WTC11 (cell line): ENCODE measurements at regions not wholly inside any gene's neighbourhood (a gene's known extent, or its start where the extent isn't known, plus 50 kb on each side); places are given as distances from the start of the nearest gene placed in this dataset.

Experiments
- ATAC-seq: fragments of 200-7000 bp; cut with Tn5 transposase; 2 replicates; pipeline ENCODE4 v1.10.0; 2021; ENCODE audit warnings: mild to moderate bottlenecking, moderate library complexity
- CTCF ChIA-PET: fragments of 300-600 bp; sonication (Branson Sonifier 250); formaldehyde crosslinking; loops from one replicate; lab custom pipeline; 2021; ENCODE audit warnings: antibody characterized with exemption; lab: Charles Lee
- POLR2A ChIA-PET: fragments of 350-600 bp; sonication (Branson Sonifier 250); formaldehyde crosslinking; loops from one replicate; lab custom pipeline; 2021; ENCODE audit warnings: antibody characterized with exemption; lab: Charles Lee
- DNase-seq: peaks from one replicate; pipeline ENCODE4 v3.0.0; 2021; ENCODE audit warnings: low spot score
- H3K27ac Mint-ChIP-seq: 2 replicates; pipeline ENCODE4 v1.8.0; 2021; ENCODE audit warnings: mixed read lengths
- H3K27me3 Mint-ChIP-seq: 2 replicates; pipeline ENCODE4 v1.8.0; 2021; ENCODE audit warnings: low read depth, mild to moderate bottlenecking, moderate library complexity, mixed read lengths
- H3K36me3 Mint-ChIP-seq: 2 replicates; pipeline ENCODE4 v1.8.0; 2021; ENCODE audit warnings: mixed read lengths
- H3K4me1 Mint-ChIP-seq: 2 replicates; pipeline ENCODE4 v1.8.0; 2022; ENCODE audit warnings: mixed read lengths
- H3K4me3 Mint-ChIP-seq: 2 replicates; pipeline ENCODE4 v1.8.0; 2021; ENCODE audit warnings: mild to moderate bottlenecking, moderate library complexity, mixed read lengths
- H3K9me3 Mint-ChIP-seq: 2 replicates; pipeline ENCODE4 v1.8.0; 2021; ENCODE audit warnings: mixed read lengths
- ATF1 ChIP-seq: sonication (generic); formaldehyde crosslinking; IDR thresholded peaks from 2 replicates; pipeline ENCODE4 v1.8.1; 2023; ENCODE audit warnings: mild to moderate bottlenecking, moderate library complexity, missing genetic modification reagents
- ETV6 ChIP-seq: sonication (generic); formaldehyde crosslinking; IDR thresholded peaks from 2 replicates; pipeline ENCODE4 v1.8.1; 2022; ENCODE audit warnings: mild to moderate bottlenecking, missing genetic modification reagents
- GABPB1 ChIP-seq: sonication (generic); formaldehyde crosslinking; IDR thresholded peaks from 2 replicates; pipeline ENCODE4 v1.8.1; 2023; ENCODE audit warnings: mild to moderate bottlenecking, missing genetic modification reagents
- GTF2I ChIP-seq: fragments of 250-450 bp; sonication (Bioruptor Pico); conservative IDR thresholded peaks from 2 replicates; pipeline ENCODE4 v1.4.0; 2021; ENCODE audit warnings: mild to moderate bottlenecking
- IRF1 ChIP-seq: sonication (generic); formaldehyde crosslinking; IDR thresholded peaks from 2 replicates; pipeline ENCODE4 v1.8.0; 2023; ENCODE audit warnings: missing genetic modification reagents
- MAX ChIP-seq: sonication (generic); formaldehyde crosslinking; IDR thresholded peaks from 2 replicates; pipeline ENCODE4 v1.8.0; 2022; ENCODE audit warnings: mild to moderate bottlenecking, missing genetic modification reagents
- MLX ChIP-seq: sonication (generic); formaldehyde crosslinking; IDR thresholded peaks from 2 replicates; pipeline ENCODE4 v1.8.1; 2023; ENCODE audit warnings: mild to moderate bottlenecking, missing genetic modification reagents, moderate library complexity
- MXD4 ChIP-seq: fragments of 250-450 bp; sonication (Bioruptor Pico); IDR thresholded peaks from 2 replicates; pipeline ENCODE4 v1.8.0; 2021; ENCODE audit warnings: mild to moderate bottlenecking, moderate library complexity, borderline replicate concordance
- SP1 ChIP-seq: sonication (generic); formaldehyde crosslinking; conservative IDR thresholded peaks from 2 replicates; pipeline ENCODE4 v1.8.1; 2022; ENCODE audit warnings: missing genetic modification reagents
- TEAD1 ChIP-seq: sonication (generic); formaldehyde crosslinking; IDR thresholded peaks from 2 replicates; pipeline ENCODE4 v1.8.0; 2022; ENCODE audit warnings: mild to moderate bottlenecking, missing genetic modification reagents
- USF1 ChIP-seq: sonication (generic); formaldehyde crosslinking; IDR thresholded peaks from 2 replicates; pipeline ENCODE4 v1.8.0; 2022; ENCODE audit warnings: mild to moderate bottlenecking, missing genetic modification reagents
- USF2 ChIP-seq: sonication (generic); formaldehyde crosslinking; IDR thresholded peaks from 2 replicates; pipeline ENCODE4 v1.8.1; 2023; ENCODE audit warnings: mild to moderate bottlenecking, missing genetic modification reagents, moderate library complexity
- ZNF138 ChIP-seq: sonication (generic); formaldehyde crosslinking; conservative IDR thresholded peaks from 2 replicates; pipeline ENCODE4 v1.8.1; 2022; ENCODE audit warnings: mild to moderate bottlenecking, moderate library complexity, missing genetic modification reagents

- TF ChIP-seq USF2 (CRISPR knock-in tag): no peak
- no peak for TF ChIP-seq ETV6 (CRISPR knock-in tag)
- TF ChIP-seq ATF1 (CRISPR knock-in tag): no peak
- TF ChIP-seq GTF2I (CRISPR knock-in tag): no peak
- no peak for TF ChIP-seq MXD4 (CRISPR knock-in tag)
- no peak for TF ChIP-seq MLX
- TF ChIP-seq GABPB1 (CRISPR knock-in tag): no peak
- no peak for TF ChIP-seq IRF1
Observed at GRCh38 chr1:234771642-234772344, 161.8 kb upstream of the IRF2BP2 start (continued).

GRCh38 chr1:234770924-234771540 is 161.1 kb upstream of the IRF2BP2 start:
- TF ChIP-seq GTF2I (CRISPR knock-in tag) (no peak), TEAD1 (CRISPR knock-in tag) (no peak), SP1 (CRISPR knock-in tag) (no peak), MLX (no peak), USF1 (CRISPR knock-in tag) (no peak), MAX (no peak), ETV6 (CRISPR knock-in tag) (no peak), ATF1 (CRISPR knock-in tag) (no peak)
- ChIA-PET POLR2A (interaction anchor here (0.5 to 0.7 kb wide), 2 partner anchors 16 to 247 kb away, joined by 4 read pairs; no protein-coding TSS in a partner anchor), CTCF (interaction anchor here (1.0 to 1.1 kb wide), 2 partner anchors 47 to 173 kb away, joined by 3 read pairs; no protein-coding TSS in a partner anchor)
- H3K27me3 Mint-ChIP-seq: no peaks in the 10 kb centered on the region; the same call in 1 of the 2 replicates
- ATAC-seq: no peak
- DNase-seq: no peak
- no peak overlapping the region for H3K27ac Mint-ChIP-seq
- no peak overlapping the region for H3K4me3 Mint-ChIP-seq
- peaks cover 3% of the 10 kb centered on the region; the same call in 1 of the 2 replicates for H3K36me3 Mint-ChIP-seq
- H3K4me1 Mint-ChIP-seq: peaks cover 37% of the 10 kb centered on the region
- H3K9me3 Mint-ChIP-seq: peaks cover 7% of the 10 kb centered on the region; the same call in 1 of the 2 replicates

GRCh38 chr1:234769986-234770795 is 160.2 kb upstream of the IRF2BP2 start:
- H3K9me3 Mint-ChIP-seq: peaks cover 3% of the 10 kb centered on the region; the same call in 1 of the 2 replicates
- peaks cover 41% of the 10 kb centered on the region for H3K4me1 Mint-ChIP-seq
- TF ChIP-seq ZNF138 (CRISPR knock-in tag) (no peak), MLX (no peak), MXD4 (CRISPR knock-in tag) (no peak), TEAD1 (CRISPR knock-in tag) (no peak)
- TF ChIP-seq, all 79 proteins: peak for 0
- Mint-ChIP-seq H3K27me3 (no peaks in the 10 kb centered on the region; the same call in 1 of the 2 replicates), H3K27ac (no peak overlapping the region), H3K36me3 (peaks cover 3% of the 10 kb centered on the region; the same call in 1 of the 2 replicates), H3K4me3 (no peak overlapping the region)
- POLR2A ChIA-PET: no interaction called here
- no peak for DNase-seq
- ATAC-seq: no peak; the same call in 1 of the 2 replicates
- CTCF ChIA-PET: interaction anchor here (0.7 to 1.1 kb wide), 2 partner anchors 46 to 323 kb away, joined by 3 read pairs; no protein-coding TSS in a partner anchor
